ENCODE measurements at regions not wholly inside any gene's neighbourhood (a gene's known extent, or its start where the extent isn't known, plus 50 kb on each side); places are given as distances from the start of the nearest gene placed in this dataset.

DNA sequence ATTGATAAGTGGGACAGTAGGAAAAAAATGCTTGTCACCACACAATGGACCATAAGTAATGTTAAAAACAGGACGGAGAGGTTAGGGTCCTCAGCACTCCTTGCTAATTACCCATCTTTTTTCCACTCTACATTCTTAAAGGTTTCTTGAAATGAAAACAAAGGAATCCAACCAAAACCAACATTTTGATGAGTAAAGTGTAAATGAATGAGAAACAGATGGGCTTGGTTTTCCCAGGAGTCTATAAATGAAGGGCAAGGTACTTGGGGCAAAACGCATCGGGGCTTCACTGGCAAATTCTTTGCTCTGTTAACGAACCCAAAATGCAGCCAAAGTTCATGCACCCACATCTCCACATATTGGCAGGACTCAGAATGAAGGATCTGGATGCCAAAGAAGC lies 129.2 kb upstream of the BMP4 start:
- TF ChIP-seq, protein P1, sequence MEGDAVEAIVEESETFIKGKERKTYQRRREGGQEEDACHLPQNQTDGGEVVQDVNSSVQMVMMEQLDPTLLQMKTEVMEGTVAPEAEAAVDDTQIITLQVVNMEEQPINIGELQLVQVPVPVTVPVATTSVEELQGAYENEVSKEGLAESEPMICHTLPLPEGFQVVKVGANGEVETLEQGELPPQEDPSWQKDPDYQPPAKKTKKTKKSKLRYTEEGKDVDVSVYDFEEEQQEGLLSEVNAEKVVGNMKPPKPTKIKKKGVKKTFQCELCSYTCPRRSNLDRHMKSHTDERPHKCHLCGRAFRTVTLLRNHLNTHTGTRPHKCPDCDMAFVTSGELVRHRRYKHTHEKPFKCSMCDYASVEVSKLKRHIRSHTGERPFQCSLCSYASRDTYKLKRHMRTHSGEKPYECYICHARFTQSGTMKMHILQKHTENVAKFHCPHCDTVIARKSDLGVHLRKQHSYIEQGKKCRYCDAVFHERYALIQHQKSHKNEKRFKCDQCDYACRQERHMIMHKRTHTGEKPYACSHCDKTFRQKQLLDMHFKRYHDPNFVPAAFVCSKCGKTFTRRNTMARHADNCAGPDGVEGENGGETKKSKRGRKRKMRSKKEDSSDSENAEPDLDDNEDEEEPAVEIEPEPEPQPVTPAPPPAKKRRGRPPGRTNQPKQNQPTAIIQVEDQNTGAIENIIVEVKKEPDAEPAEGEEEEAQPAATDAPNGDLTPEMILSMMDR (IDR thresholded peaks at IDR 0.05): no peak
- no peak for TF ChIP-seq POLR2A (IDR thresholded peaks at IDR 0.05)
- no peak for TF ChIP-seq POLR2AphosphoS5 (IDR thresholded peaks at IDR 0.05)
